Renal cortical epithelial cell (primary cell): ENCODE measurements at regions not wholly inside any gene's neighbourhood (a gene's known extent, or its start where the extent isn't known, plus 50 kb on each side); places are given as distances from the start of the nearest gene placed in this dataset.
"Not testable (repeated sequence)": the region's sequence is repeated elsewhere in the genome, so short reads cannot be mapped to it uniquely, and the experiment has no call there.

Experiments used
- DNase-seq: peaks from one replicate; pipeline ENCODE4 v3.0.0-alpha.2; 2011; ENCODE audit warnings: low read depth

DNA sequence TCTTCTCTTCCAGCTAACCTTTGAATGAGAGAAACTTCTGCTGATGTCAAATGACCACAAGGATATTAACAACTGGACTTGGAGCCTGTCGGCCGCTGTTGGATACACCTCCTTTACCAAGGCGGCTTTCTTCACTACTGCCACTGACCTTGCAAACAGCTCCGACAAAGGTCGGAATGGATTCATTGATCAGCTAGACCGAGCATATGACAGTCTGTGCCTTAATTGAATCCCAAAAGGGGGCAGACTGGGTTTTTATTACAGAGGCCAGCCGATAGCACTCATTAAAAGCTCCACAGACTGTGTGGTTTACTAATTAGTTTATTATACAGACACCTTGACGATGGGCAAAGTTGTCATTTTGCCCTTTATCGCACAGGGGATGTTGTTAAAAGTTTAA, 394.5 kb downstream of the RERGL start:
- no peak for DNase-seq

DNA sequence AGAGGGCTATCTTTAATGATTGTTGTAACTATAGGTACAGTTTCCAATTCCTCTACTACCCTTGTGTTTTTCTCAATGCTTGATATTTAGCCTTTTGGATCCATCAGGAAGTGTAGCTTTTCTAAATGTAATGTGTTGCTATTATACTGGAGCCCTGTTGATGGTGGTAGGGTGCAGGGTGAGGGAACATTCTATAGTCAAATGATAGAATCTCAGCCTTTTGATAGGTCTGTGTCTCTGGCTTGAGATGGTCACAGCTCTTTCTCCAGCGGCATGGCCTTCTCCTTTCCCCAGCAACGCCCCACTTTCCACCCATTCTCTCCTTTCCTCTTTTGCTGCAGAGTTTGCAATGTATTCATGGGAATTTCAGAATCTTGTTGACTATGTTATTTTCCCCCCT, 398.6 kb downstream of the RERGL start:
- DNase-seq: no peak

DNA sequence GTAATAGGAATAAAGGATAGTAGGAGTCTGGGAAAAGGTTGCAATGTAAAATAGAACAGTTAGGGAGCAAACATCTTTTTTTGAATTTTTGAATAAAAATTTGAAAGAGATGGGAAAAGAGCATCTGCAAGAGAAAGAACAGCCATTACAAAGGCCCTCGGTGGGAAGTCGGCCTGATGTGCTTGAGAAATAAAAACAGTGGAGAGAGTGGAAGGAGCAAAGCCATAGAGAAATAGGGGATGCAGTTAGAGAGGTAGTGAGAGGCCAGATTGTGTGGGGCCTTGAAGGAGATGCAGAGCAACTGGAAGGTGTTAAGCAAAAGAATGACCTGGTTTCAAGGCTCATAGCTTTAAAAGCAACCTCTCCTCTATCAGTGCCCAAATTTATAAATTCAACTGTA, 409.8 kb downstream of the RERGL start:
- no peak for DNase-seq

DNA sequence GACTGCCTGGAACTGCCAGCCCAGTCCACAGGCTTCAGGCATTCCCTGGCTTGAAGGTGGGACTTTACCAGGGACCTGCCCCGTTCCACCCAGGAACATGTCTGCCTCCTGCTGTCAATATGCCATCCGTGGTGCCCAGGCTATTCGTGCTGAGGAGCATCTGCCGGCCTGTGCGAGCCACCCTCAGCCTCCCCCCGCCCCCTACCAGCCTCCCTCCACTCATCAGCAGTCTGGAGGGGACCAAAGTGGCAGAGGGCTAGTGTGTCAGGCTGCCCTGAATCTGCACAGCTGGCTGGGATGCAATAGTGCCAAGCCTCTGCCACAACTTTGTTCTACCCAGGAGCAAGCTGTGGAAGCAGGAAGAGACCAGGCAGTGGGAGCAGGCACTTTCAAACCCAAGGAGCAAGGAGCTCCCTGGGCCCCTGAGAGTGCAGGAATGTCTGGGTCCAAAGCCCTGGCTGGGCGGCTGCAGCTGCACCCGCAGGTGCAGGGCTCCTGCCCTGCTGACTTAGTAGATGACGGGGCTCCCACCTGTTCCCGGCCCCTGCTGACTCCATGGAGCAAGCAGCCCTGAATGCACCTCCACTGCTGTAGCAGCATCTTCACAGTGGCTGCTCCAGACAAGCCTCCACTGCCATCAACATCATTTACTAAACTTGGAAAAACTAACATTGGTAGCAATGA, 423.2 kb downstream of the RERGL start:
- DNase-seq: no peak

DNA sequence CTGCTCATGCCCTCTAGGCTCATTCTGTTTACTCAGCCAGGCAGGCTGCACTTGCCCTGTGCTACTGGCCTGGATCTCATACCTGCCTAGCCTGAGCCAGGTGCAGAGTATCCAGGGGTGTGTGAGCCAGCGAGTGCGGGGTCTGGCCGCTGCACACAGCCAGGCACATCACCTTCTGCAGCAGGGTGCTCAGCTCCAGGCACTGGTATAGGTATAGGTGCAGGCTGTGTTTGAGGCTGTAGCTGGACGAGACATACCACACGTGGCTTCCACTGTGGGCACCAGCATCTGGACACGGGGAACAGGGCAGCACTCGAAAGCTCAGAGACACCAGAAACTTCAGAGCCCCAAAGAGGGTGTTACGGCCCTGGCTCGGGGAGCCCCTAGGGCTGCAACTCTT, 424.2 kb downstream of the RERGL start:
- DNase-seq: no peak

DNA sequence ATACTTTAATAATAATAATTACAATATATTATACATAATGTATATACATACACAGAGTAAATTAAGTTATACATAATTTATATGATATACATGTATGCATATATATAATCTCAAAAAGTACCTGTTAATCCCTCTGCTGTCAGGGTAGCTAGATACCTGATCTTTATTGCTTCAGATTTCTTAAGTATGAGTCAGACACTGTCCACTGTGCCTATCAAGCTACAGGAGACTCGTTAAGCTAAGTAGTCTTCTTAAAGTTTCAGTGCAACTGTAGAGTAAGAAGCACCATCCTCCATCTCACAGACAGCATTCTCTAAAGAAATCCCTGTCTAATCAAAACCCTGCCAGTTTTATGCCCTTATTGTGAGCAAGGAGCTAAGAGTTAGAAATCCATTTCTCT, 428.7 kb downstream of the RERGL start:
- peak; percentile 9 for DNase-seq

DNA sequence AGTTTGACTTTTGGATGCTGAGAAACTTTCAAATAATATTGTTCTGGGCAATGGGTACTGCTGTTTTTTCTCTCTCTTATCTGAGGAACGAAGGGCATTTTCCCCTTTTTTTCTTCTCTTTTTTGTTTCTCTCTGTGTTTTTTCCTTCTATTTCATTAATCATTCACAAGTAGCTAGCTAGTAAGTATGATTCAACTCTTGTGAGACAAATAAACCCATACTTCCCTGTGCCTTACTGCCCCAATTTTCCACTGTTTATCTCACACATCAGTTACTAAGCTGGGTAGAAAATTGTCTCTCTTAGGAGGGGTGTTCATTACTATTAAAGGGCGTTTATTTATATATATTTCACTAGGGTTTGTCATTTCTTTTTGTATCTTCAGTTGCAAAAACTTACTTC, 437.6 kb downstream of the RERGL start:
- peak; percentile 63 for DNase-seq

DNA sequence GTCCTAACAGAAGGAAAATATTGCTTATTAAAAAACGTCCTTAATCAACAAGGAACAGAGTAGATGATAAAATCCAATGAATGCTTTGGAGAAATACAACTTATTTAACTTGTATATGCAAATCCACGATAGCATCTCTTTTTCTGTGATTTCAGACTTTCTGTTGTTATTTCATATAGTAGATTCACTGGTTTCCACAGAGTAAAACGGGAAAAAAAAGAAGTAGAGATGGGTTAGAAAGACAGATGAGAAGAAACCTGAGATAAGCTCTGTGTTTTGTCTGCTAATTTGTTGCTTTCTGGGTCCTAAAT, 447.7 kb downstream of the RERGL start:
- no peak for DNase-seq

DNA sequence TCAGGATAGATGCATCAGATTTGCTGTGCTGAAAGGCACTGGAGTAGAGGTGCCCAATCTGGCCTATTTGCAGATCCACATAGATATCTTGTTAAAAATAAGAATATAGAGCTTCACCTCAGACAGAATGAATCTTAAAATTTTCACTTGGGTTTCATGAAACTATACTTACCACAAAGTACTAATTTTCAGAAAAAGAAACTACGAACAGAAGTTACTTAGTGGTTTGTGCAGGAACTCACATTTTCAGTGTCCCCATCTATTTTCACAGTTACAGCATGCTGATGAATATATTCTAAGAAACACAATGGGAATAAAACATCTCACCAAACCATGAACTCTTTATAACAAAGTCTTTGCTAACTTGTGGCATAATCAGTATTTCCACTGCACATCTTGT, 449.4 kb downstream of the RERGL start:
- no peak for DNase-seq

DNA sequence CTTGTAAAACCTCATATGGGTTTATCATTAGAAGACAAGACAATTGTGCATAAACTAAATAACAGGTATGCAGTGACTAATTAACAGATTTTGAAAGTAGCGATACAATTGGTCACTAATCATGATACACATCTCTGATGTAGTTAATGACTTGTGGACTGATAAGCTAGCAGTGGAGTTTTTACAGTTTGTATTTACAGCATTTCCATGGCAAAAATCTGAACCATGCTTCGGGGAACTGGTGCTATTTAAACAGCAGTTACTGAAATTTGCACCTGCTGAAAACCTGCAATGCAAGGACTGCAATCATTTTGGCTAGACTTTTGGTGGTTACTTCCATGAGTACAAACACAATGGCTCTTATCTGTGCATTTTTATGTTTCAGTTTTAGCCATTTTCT, 471.2 kb downstream of the RERGL start:
- no peak for DNase-seq

DNA sequence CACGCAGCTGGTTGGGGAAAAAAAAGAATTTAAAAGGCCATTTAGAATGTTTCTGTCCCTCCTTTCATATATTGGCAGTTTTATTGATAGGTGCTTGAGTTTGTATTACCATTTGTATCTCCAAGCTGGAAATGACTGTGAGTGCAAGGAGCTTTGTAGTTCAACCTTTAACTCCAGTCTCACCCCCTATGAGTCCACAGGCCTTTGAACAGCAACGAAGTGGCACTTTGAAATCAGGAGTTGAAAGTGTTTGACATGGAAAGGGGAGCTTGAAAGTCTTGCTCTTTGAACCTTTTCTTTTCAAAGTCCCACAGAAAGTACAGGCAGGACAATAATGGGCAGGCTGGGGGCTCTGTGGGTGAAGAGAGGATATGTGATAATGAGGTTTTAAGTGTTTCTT, 480.3 kb downstream of the RERGL start:
- no peak for DNase-seq

DNA sequence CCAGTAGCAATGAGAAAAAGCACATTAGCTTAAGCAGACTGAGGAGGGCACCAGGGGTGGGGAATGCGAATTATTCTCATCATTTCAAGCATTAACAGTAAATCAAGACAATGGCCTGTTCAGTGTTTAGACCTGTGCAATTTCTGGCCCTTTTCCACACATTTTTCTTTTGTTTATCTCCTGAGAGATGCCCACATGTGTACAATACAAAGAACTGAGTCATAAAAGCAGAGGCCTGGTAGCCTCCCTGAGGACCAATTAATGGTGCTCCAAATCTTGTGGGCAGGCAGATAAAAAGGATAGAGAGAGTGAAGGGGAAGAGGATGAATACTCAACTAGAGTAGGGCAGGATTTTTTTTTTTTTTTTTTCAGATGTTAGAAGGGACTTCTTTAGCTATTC, 480.8 kb downstream of the RERGL start:
- DNase-seq: peak; percentile 18

DNA sequence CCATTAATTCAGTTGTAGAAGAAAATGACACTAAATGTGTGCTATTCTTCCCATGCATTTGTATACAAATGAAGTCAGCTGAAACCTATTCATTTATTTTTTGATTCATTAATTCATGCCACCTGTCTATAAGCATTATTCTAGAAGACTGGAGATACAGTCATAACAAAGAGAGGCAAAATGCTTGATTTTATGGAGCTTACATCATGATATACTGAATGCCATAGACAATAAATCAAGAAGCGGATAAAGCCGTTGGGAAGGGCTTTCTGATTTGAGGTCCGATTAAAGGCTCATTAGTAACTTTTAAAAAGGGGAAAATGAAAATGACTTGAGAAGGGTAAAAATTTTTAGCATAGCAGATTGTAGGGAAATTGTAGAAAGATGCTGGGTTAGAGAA, 494.9 kb downstream of the RERGL start:
- no peak for DNase-seq

DNA sequence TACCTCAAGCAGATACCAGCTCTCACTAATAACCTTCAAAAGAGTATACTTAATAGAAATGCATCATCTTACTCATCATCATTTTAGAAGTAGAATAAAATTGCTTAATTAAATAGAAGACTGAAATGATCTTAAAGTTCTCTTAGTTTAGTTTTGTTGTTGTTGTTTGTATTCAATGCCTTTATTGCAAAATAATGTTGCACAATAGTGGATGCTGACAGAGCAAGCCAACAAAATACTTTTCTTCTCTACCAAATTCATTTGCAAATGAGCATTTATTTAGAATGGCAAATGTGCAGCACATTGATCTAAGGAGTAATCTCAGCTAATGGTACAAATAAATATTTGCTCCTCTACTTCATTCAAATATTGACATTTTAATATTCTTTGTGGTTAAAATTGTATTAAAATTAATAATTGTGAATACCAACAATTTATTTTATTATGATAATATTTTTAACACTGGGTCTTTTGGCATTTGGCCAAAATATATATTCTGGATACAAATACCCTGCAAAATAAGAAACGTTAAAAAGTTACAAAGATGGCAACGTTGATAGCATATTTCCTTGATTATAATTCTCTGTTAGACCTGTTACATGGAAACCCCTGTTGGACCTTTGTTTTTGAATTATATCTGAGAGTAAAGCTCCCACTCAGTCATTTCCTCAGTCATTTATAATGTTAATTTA, 496.1 kb downstream of the RERGL start:
- DNase-seq: no peak

DNA sequence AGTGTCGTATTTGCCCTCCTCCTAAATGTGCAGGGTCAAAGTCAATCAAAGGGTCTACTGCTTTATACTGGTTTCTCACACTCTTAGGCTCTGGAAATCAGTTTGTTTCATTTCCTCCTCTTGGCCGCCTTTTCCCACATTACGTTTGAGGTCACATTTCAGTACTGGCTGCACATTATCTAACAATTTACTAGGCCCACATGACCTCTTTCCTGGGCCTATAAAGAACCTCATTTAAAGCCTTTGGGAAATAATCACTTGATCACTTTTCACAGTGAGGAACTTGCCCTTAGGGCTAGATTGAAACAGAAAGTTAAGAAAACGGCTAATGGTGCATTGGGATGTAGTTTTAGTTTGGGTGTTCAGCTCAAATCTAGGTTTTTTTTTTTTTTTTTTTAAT, 497.5 kb downstream of the RERGL start:
- DNase-seq: no peak

DNA sequence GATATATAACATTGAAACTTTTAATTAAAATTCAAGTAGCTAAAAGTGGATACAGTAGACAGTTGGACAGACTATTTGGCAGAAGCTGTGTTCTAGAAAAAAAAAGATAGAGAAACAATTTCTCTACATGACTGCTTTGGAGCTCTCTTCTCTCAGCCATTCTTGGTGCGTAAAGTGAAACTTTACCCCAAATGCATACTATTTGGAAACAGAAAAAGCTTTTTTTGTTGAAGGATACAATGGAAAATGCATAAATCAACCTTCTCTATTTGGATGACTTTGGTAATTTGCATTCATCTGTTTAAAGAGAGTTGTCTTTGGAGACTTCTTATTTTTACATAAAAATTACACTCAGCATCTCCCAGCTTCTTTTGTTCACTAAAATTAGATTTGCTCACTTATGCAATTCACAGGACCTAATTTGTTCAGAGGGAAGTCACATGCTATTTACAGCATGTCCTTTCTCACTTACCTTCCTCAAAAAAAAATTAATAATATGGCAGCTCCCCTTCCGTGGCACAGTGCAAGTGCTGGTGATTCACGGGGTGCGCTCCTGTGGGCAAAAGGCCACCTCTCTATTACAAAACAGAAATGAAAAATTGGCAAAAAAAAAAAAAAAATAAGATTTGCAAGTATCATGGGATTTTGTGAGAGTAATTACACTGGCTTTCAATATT, 498.9 kb downstream of the RERGL start:
- DNase-seq: no peak

DNA sequence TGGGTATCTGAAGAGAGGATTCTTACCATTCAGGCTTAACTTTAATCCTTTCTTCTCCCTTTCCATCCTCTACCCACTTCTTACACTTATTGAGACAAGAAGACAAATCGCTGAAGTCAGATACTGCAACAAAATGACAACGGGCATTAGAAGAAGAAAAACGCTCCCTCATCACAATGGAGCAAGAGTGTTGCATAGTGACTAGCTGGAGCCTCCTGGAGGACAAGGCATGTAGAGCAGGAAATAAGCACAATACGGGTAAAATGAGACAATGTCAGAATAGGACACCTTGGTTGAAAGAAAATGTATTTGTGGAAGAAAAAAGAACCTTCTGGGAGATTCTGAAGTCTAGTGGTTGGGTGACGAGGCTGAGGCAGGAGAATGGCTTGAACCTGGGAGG, 501.0 kb downstream of the RERGL start:
- DNase-seq: peak; percentile 39

DNA sequence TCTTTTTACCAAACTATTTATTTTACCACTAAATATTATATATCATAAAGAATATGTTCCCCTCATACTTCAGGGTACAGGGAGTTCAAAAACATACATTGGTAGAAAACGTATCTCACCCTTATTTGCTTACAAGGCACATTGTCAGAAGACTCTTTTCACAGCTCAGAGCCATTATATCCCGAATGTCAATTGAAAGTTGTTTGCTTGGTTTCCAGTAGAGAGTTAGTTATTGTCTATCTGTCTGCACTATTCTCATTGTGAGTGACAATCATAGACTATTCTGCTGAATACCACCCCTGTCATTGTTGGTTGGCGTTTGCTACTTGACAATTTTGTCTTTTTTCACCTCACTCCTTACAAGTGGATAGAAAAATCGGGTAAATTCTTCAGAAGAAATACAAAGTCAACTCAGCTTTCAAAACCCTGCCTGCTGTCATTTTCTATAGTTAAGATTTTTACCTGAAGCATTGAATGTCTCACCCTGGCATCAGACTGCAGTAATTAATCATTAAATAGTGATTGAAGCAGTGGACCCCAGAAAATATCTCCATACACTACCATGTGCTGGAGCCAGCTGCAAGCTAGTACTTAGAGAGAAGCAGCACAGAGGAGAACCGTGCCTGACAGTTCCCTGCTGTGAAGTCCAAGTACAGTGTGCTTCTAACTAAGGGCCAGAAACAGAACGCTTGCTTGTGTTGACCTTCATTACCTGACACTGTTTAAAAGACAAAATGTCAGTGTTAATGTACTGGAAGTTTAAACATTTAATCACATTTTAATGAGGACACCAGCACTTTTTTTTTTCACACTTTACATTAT, 510.6 kb downstream of the RERGL start:
- DNase-seq: no peak

DNA sequence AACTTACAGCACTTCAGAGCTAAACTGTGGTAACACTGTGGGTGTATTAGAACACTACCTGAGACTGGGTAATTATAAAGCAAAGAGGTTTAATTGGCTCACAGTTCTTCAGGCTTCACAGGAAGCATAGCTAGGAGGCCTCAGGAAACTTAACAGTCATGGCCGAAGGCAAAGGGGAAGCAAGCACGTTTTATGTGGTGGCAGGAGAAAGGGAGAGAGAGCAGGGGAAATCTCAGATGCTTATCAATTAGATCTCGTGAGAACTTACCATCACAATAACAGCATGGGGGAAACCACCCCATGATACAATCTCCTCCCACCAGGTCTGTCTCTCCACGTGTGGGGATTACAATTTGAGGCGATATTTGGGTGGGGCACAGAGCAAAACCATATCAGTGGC, 512.6 kb downstream of the RERGL start:
- DNase-seq: no peak

DNA sequence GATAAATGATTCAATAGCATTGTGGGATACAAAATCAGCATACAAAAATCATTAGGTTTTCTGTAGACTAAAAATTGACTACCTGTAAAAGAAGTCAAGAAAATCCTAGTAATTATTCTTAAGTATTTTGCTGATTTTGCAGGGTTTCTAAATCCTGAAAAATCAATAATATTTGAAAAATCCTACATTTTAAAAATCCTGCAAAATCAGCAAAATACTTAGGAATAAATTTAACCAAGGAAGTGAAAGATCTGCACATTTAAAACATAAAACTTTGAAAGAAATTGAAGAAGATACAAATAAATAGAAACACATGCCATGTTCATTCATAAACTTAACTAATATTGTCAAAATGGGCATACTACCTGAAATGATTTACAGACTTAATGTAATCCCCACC, 517.7 kb downstream of the RERGL start:
- DNase-seq: no peak

DNA sequence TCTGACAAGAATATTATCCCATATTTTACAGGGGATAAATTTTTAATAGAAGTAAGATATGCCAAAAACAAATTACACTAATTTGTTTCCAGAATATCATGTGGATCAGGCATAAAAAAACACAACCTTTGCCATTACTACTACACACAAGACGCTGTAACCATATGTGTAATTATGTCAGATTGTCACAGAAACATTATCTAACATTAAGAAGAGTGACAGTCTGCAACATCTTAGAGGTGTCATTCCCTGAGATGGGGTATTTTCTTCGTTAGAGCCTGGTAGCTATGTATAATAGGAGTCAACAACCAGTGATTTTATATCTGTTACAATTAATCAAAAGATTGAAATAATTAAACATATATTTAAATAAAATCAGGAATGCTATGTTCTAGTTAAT, 518.9 kb downstream of the RERGL start:
- DNase-seq: no peak

DNA sequence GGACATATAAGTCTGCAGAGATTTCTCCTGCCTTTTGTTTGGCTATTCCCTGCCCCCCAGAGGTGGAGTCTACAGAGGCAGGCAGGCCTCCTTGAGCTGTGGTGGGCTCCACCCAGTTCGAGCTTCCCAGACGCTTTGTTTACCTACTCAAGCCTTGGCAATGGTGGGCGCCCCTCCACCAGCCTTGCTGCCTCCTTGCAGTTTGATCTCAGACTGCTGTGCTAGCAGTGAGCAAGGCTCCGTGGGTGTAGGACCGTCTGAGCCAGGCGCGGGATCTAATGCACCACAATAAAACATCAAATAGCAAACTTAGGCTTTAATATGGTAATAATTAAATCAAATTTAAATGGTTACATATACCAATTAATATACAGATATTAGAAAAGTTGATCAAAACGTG, 525.4 kb downstream of the RERGL start:
- not testable (repeated sequence) for DNase-seq

DNA sequence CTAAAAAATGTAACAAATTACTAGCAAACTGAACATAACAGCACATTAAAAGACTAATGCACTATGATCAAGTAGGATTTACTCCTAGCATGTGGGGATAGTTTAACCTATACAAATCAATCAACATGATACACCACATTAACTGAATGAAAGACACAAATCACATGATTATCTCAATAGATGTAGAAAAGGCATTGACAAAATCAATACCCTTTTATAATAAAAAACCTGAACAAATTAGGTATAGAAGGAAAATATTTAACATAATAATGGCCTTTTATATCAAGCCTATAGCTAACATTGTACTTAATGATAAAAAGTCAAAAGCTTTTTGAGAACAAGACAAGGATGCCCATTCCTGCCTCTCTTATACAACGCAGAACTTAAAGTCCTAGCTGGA, 540.0 kb downstream of the RERGL start:
- DNase-seq: no peak
